Uterus (tissue), 3 donors: ENCODE measurements at regions not wholly inside any gene's neighbourhood (a gene's known extent, or its start where the extent isn't known, plus 50 kb on each side); places are given as distances from the start of the nearest gene placed in this dataset.

Experiments used
- DNase-seq, 2 donors: peaks; one replicate each; pipeline ENCODE4 v3.0.0-alpha.2; 2019 to 2020
- H3K27ac ChIP-seq, 2 donors: fragments of 200-600 bp; sonication (generic); 1 replicate in 1 of 2; 2 replicates in 1 of 2; pipeline ENCODE4 v1.5.1; 2016 to 2018
- H3K27me3 ChIP-seq, 2 donors: fragments of 200-600 bp; sonication (generic); one replicate each; pipeline ENCODE4 v1.5.1; 2018 to 2019; ENCODE audit warnings: control low read depth in 1 of 2
- H3K36me3 ChIP-seq, 2 donors: fragments of 200-600 bp; sonication (generic); one replicate each; pipeline ENCODE4 v1.5.1; 2019; ENCODE audit warnings: control low read depth in 1 of 2
- H3K4me1 ChIP-seq, 2 donors: fragments of 200-600 bp; sonication (generic); one replicate each; pipeline ENCODE4 v1.5.1; 2018 to 2019; ENCODE audit warnings: control low read depth in 1 of 2
- H3K4me3 ChIP-seq, 2 donors: fragments of 200-600 bp; sonication (generic); 1 replicate in 1 of 2; 2 replicates in 1 of 2; pipeline ENCODE4 v1.5.1; 2018 to 2019; ENCODE audit warnings: mild to moderate bottlenecking in 1 of 2
- H3K9me3 ChIP-seq, 2 donors: fragments of 200-600 bp; sonication (generic); one replicate each; pipeline ENCODE4 v1.5.1; 2019; ENCODE audit warnings: control low read depth in 1 of 2
- POLR2A ChIP-seq, 2 donors: fragments of 450-650 bp; IDR thresholded peaks; one replicate each; pipeline ENCODE4 v1.6.1; 2016; ENCODE audit warnings: antibody characterized with exemption in 2 of 2, mild to moderate bottlenecking in 1 of 2, moderate library complexity in 1 of 2
- intact Hi-C: fragments of 100-400 bp; cut with DNase I; formaldehyde crosslinking; loops from one replicate; pipeline ENCODE4 v1.15.1; 2023; ENCODE audit warnings: low total_unique reads
- TF ChIP-seq, protein P1 (sequence below), 4 experiments: fragments of 200-600 bp in 2 of 4; fragments of 450-650 bp in 2 of 4; sonication (generic) in 2 of 4; IDR thresholded peaks; one replicate each; pipeline ENCODE4 v1.5.1; 2016 to 2019; ENCODE audit warnings: antibody characterized with exemption in 4 of 4, mild to moderate bottlenecking in 2 of 4, moderate library complexity in 1 of 4
- donor health status: DM: yes; HTN: yes; CAD: no.

DNA sequence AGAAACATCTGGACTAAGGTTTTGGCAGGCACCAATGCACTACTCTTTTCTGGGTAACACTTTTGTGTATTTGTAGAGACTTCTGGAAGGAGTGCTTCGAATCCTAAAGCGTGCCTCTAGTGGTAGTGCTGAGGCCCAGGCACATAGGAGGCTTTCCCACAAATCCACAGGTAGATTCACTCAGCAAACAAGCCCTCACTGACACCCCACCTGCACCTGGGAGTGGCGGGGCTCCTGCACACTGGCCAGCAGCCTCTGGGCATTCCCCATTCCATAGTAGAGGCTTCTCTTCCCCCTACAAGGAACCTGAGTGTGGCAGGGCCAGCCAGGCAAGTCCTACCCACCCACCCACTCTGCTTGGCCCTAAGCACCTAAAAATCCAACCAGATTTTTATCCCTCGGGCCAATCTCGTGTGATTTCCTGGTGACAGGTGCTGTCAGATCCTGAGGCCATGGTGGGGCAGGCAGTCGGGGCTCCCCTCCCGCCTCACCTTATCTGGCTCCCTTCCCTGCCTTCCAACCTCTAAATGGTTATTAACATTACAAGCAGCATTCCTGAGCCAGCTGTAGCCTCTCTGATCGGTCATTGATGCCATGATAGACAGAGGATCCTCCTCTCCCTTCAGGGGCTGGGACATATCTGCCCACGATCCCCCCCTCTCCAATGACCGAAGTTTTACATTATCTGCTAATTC lies 82.4 kb downstream of the SLC2A10 start:
- Histone ChIP-seq H3K27ac (no peak overlapping the region), H3K36me3 (no peaks in the 10 kb centered on the region), H3K9me3 (no peaks in the 10 kb centered on the region), H3K4me1 (no peaks in the 10 kb centered on the region), H3K27me3 (no peaks in the 10 kb centered on the region), H3K4me3 (no peak overlapping the region)
- TF ChIP-seq POLR2A (IDR thresholded peaks at IDR 0.05): no peak
- intact Hi-C loops: no loop called here
- no peak for DNase-seq

DNA sequence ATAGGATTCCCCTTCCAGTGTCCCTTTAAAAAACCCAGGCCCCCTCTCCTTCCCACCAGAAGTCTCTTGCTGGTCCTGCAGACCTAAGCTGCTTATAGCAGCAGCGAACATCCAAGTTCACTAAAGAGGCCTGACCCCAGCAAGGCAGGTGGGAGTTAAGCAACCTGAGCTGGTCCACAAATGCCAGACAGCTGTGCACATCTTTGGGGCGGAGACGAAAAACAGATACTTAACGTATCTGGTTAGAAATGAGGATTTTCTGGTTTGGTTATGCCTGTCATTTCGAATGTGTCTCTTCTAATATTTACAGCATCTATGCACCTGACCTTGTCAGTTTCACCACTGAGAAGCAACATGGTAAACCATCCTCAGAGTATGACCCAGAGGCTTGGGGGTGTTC lies 87.8 kb downstream of the SLC2A10 start:
- Histone ChIP-seq H3K27me3 (no peaks in the 10 kb centered on the region), H3K4me1 (no peaks in the 10 kb centered on the region), H3K9me3 (no peaks in the 10 kb centered on the region), H3K36me3 (no peaks in the 10 kb centered on the region), H3K4me3 (no peak overlapping the region), H3K27ac (no peak overlapping the region)
- TF ChIP-seq, protein P1, sequence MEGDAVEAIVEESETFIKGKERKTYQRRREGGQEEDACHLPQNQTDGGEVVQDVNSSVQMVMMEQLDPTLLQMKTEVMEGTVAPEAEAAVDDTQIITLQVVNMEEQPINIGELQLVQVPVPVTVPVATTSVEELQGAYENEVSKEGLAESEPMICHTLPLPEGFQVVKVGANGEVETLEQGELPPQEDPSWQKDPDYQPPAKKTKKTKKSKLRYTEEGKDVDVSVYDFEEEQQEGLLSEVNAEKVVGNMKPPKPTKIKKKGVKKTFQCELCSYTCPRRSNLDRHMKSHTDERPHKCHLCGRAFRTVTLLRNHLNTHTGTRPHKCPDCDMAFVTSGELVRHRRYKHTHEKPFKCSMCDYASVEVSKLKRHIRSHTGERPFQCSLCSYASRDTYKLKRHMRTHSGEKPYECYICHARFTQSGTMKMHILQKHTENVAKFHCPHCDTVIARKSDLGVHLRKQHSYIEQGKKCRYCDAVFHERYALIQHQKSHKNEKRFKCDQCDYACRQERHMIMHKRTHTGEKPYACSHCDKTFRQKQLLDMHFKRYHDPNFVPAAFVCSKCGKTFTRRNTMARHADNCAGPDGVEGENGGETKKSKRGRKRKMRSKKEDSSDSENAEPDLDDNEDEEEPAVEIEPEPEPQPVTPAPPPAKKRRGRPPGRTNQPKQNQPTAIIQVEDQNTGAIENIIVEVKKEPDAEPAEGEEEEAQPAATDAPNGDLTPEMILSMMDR (IDR thresholded peaks at IDR 0.05): no peak
- no peak for TF ChIP-seq POLR2A (IDR thresholded peaks at IDR 0.05)
- DNase-seq: no peak
- intact Hi-C loops: no loop called here

DNA sequence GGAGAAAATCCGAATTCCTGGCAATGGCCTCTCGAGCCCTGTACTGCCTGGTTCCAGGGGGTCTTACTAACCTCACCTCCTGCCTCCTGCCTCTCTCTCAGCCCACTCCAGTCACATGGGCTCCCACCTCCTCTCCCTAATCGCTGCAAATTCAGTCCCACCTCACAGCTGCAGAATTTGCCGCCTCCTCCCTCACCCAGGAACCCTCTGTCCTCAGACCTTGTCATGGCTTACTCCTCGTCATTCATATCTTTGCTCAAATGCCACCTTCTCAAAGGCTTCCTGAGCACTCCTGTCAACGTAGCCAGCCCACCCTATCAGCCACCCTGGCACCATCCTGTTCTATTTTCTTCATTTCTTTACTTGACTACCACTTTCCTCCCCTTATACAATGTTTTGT lies 89.0 kb downstream of the SLC2A10 start:
- Histone ChIP-seq H3K36me3 (no peaks in the 10 kb centered on the region), H3K27ac (no peak overlapping the region), H3K27me3 (no peaks in the 10 kb centered on the region), H3K4me1 (no peaks in the 10 kb centered on the region), H3K4me3 (no peak overlapping the region), H3K9me3 (no peaks in the 10 kb centered on the region)
- no peak for DNase-seq
- intact Hi-C loops: no loop called here
- TF ChIP-seq POLR2A (IDR thresholded peaks at IDR 0.05): no peak
- TF ChIP-seq, protein P1 (IDR thresholded peaks at IDR 0.05): no peak

DNA sequence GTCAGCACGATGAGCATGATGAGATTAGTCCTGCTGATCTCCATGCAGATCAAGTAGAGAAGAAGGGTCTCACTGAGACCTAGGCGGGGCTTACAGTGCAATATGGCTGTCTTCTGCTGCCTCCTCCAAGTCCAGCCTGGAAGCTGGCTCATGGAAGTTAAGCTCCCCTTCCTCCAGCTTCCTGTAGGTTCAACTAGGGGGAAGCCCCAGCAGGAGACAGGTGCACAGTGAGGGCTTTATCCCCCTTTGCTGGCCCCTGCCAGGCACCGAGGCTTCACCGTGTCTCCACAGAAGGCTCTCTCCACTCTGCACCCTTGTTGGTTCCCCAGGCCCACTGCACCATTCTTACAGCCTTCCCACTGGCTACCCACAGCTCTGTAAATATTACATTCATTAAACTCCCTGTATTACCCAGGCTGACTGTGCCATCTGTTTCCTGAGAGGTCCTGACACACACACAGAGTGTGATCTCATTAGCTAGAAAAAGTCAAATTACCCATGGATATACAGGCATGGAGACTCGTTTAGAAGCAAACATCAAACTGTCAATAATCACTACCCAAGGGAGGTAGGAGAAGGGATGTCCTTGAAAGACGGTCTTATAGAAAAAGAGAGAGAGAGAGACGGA lies 90.4 kb downstream of the SLC2A10 start:
- intact Hi-C loops: no loop called here
- Histone ChIP-seq H3K27me3 (no peaks in the 10 kb centered on the region), H3K9me3 (no peaks in the 10 kb centered on the region), H3K4me1 (no peaks in the 10 kb centered on the region), H3K4me3 (no peak overlapping the region), H3K27ac (no peak overlapping the region), H3K36me3 (no peaks in the 10 kb centered on the region)
- TF ChIP-seq, protein P1 (IDR thresholded peaks at IDR 0.05): no peak
- DNase-seq: no peak

DNA sequence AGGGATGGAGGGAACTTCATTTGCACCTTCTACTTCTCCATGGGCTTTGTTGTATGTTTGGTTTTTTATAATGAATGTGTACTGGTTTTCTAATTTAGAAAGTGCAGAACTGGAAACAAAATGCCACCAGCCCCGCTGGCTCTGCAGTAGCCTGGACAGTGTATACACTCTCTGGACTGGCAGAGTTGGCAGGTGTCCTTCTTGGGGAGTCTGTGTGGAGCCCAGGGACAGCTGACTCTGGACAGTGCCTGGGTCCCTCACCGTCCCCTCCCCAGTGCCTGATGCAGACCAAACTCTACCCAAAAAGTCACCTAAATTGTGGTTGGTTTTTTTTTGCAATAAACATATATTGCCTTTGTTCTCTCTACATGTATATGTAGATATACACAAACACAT lies 91.0 kb downstream of the SLC2A10 start:
- TF ChIP-seq, protein P1 (IDR thresholded peaks at IDR 0.05): no peak
- TF ChIP-seq POLR2A (IDR thresholded peaks at IDR 0.05): no peak
- H3K27me3 ChIP-seq: no peaks in the 10 kb centered on the region
- H3K27ac ChIP-seq: no peak overlapping the region
- intact Hi-C loops: no loop called here
- DNase-seq: no peak
- no peaks in the 10 kb centered on the region for H3K4me1 ChIP-seq
- H3K9me3 ChIP-seq: no peaks in the 10 kb centered on the region
- no peaks in the 10 kb centered on the region for H3K36me3 ChIP-seq
- H3K4me3 ChIP-seq: no peak overlapping the region
